NCI-H2227 treated with DMSO at 0.1 percent for 48 hours (cell line): ENCODE measurements at regions not wholly inside any gene's neighbourhood (a gene's known extent, or its start where the extent isn't known, plus 50 kb on each side); places are given as distances from the start of the nearest gene placed in this dataset.
"Not testable (repeated sequence)": the region's sequence is repeated elsewhere in the genome, so short reads cannot be mapped to it uniquely, and the experiment has no call there.

Experiments
- DNase-seq: peaks from one replicate; lab custom pipeline; 2025; lab: John Stamatoyannopoulos, UW

- no peak for DNase-seq
Observed at GRCh38 chr2:145799595-145800108, 1279.7 kb upstream of the ZEB2 start.

- DNase-seq = no peak
Observed at GRCh38 chr2:145798419-145798818, 1278.5 kb upstream of the ZEB2 start.

GRCh38 chr2:145797692-145798091, 1277.8 kb upstream of the ZEB2 start:
- DNase-seq = no peak

- DNase-seq = no peak
Observed at GRCh38 chr2:145792745-145793144, 1272.8 kb upstream of the ZEB2 start.

GRCh38 chr2:145789636-145790035, 1269.7 kb upstream of the ZEB2 start:
- no peak for DNase-seq

- not testable (repeated sequence) for DNase-seq
Observed at GRCh38 chr2:145787597-145788361, 1267.9 kb upstream of the ZEB2 start.

- not testable (repeated sequence) for DNase-seq
Observed at GRCh38 chr2:145782607-145783006, 1262.7 kb upstream of the ZEB2 start.

GRCh38 chr2:145777914-145778313, 1258.0 kb upstream of the ZEB2 start:
- DNase-seq = no peak

GRCh38 chr2:145777297-145777696, 1257.4 kb upstream of the ZEB2 start:
- DNase-seq = no peak

- DNase-seq = no peak
Observed at GRCh38 chr2:145775591-145775990, 1255.7 kb upstream of the ZEB2 start.

GRCh38 chr2:145771525-145771924, 1251.6 kb upstream of the ZEB2 start:
- DNase-seq = no peak

- no peak for DNase-seq
Observed at GRCh38 chr2:145769011-145769716, 1249.2 kb upstream of the ZEB2 start.

- no peak for DNase-seq
Observed at GRCh38 chr2:145765874-145766273, 1246.0 kb upstream of the ZEB2 start.

GRCh38 chr2:145764631-145765030, 1244.7 kb upstream of the ZEB2 start:
- DNase-seq = no peak

GRCh38 chr2:145760781-145761649, 1241.1 kb upstream of the ZEB2 start:
- DNase-seq = no peak

GRCh38 chr2:145759228-145759915, 1239.5 kb upstream of the ZEB2 start:
- no peak for DNase-seq

GRCh38 chr2:145757503-145758246, 1237.8 kb upstream of the ZEB2 start:
- DNase-seq = no peak

- DNase-seq = no peak
Observed at GRCh38 chr2:145755019-145755837, 1235.3 kb upstream of the ZEB2 start.

- DNase-seq = no peak
Observed at GRCh38 chr2:145753966-145754365, 1234.0 kb upstream of the ZEB2 start.

- DNase-seq = no peak
Observed at GRCh38 chr2:145753041-145753608, 1233.2 kb upstream of the ZEB2 start.
